Activated CD8-positive, alpha-beta memory T cell treated with anti-CD3 and anti-CD28 coated beads, Interleukin-2, amount 10 ng/mL, durations not matched to agents 7 days and 5 days (primary cell): ENCODE measurements at regions not wholly inside any gene's neighbourhood (a gene's known extent, or its start where the extent isn't known, plus 50 kb on each side); places are given as distances from the start of the nearest gene placed in this dataset.
"Not testable (repeated sequence)": the region's sequence is repeated elsewhere in the genome, so short reads cannot be mapped to it uniquely, and the experiment has no call there.

Experiments used
- ATAC-seq: fragments of 150-1000 bp; cut with Tn5 transposase; one replicate; pipeline ENCODE4 v1.10.0; 2021; ENCODE audit warnings: moderate library complexity
- CTCF ChIA-PET: fragments of 350-600 bp; sonication (Branson Sonifier 250); formaldehyde crosslinking; loops from one replicate; lab custom pipeline; 2021; ENCODE audit warnings: antibody characterized with exemption; lab: Charles Lee
- DNase-seq: peaks from one replicate; pipeline ENCODE4 v3.0.0-alpha.2; 2020
- H3K27ac Mint-ChIP-seq: one replicate; pipeline ENCODE4 v1.8.0; 2021; ENCODE audit warnings: mild to moderate bottlenecking, mixed read lengths
- H3K27me3 Mint-ChIP-seq: one replicate; pipeline ENCODE4 v1.8.0; 2021; ENCODE audit warnings: mixed read lengths
- H3K36me3 Mint-ChIP-seq: one replicate; pipeline ENCODE4 v1.8.0; 2021; ENCODE audit warnings: mild to moderate bottlenecking, mixed read lengths
- H3K4me1 Mint-ChIP-seq: one replicate; pipeline ENCODE4 v1.8.0; 2021; ENCODE audit warnings: mixed read lengths
- H3K4me3 Mint-ChIP-seq: one replicate; pipeline ENCODE4 v1.8.0; 2021; ENCODE audit warnings: mild to moderate bottlenecking, moderate library complexity, mixed read lengths
- H3K9me3 Mint-ChIP-seq: one replicate; pipeline ENCODE4 v1.8.0; 2022; ENCODE audit warnings: low read depth, mixed read lengths

DNA sequence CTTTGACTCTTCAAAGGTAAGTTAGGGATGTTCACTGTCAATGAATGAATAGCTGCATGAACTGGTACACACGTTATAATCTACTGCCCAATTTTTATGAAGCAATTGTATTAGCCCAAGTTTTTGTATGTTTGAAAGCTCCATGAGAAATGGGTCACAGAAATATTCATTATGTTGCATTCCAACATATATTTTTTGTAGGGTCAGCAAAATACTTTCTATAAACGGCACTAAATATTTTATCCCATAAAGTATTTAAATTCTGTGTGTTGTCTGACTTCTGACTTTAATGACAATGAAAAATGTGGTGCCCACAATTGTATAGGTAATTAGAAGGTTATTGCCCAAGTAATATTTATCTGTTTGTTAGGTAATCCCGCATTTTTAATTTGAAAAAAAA lies 466.0 kb downstream of the FAT4 start:
- no peak overlapping the region for H3K27ac Mint-ChIP-seq
- H3K36me3 Mint-ChIP-seq = no peaks in the 10 kb centered on the region
- CTCF ChIA-PET = no interaction called here
- ATAC-seq (no peak), DNase-seq (no peak)
- H3K27me3 Mint-ChIP-seq = no peaks in the 10 kb centered on the region
- peaks cover 8% of the 10 kb centered on the region for H3K9me3 Mint-ChIP-seq
- H3K4me3 Mint-ChIP-seq = no peak overlapping the region
- H3K4me1 Mint-ChIP-seq = no peaks in the 10 kb centered on the region

DNA sequence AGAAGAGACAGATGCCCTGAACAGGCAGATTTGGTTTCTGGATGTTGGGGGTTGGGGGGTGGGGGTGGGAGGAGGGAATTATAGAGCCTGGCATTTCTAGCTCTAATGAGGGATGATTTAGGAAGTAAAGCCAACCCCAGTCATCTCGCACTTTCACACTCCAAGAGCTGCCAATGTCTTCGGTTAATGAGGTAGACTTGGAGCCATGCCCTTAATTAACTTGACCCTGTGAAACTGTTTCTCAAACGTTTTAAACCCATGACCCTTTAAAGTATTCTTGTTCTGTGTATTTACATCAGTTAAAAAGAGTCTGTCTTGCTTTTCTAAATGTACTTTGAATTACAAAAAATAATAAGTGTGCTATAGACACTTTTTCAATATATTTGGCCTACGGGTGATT lies 466.9 kb downstream of the FAT4 start:
- Mint-ChIP-seq H3K4me3 (no peak overlapping the region), H3K27ac (no peak overlapping the region), H3K27me3 (no peaks in the 10 kb centered on the region), H3K9me3 (peaks cover 7% of the 10 kb centered on the region), H3K4me1 (no peaks in the 10 kb centered on the region), H3K36me3 (no peaks in the 10 kb centered on the region)
- DNase-seq = no peak
- CTCF ChIA-PET = no interaction called here
- no peak for ATAC-seq

DNA sequence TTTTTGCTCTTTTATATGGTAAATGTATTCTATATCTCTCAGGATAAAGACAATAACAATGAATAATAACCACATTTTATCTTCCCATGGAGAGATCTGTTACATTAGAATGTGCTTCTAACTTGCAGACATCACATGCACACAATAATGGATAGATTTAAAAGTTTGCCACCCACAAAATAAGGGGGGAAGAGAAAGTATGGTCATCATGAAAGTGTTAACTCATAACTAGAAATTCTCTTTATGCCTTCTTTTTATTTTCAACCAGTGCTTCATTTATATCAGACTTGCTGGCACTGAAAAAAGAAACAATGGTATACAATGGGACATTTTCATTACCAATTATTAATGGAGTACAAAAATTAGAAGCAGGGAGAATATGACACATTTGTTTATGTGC lies 470.0 kb downstream of the FAT4 start:
- Mint-ChIP-seq H3K4me1 (no peaks in the 10 kb centered on the region), H3K27ac (no peak overlapping the region), H3K36me3 (no peaks in the 10 kb centered on the region), H3K27me3 (no peaks in the 10 kb centered on the region), H3K4me3 (no peak overlapping the region), H3K9me3 (peaks cover 4% of the 10 kb centered on the region)
- ATAC-seq = no peak
- DNase-seq = no peak
- CTCF ChIA-PET = no interaction called here

DNA sequence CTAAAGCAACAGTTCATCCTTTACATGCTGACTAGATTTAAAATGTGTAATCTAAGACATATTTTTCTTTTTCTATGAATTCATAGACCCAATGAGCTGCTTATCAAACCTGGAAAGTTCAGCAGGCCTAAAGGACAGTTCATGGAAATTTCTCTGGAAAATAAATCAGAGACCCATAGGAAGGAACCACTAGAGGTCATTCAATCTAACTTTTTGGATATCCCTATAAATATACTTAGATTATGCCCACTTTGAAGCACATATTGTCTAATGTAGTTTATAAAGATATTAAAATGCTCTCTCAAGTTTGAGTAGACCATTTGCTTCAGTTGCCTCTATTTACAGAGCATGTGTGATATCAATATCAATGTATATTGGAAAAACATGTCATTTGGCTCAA lies 473.0 kb downstream of the FAT4 start:
- H3K36me3 Mint-ChIP-seq = no peaks in the 10 kb centered on the region
- no peak overlapping the region for H3K27ac Mint-ChIP-seq
- H3K27me3 Mint-ChIP-seq = no peaks in the 10 kb centered on the region
- peaks cover under 1% of the 10 kb centered on the region for H3K9me3 Mint-ChIP-seq
- DNase-seq = no peak
- H3K4me1 Mint-ChIP-seq = no peaks in the 10 kb centered on the region
- H3K4me3 Mint-ChIP-seq = no peak overlapping the region
- ATAC-seq = no peak
- CTCF ChIA-PET = no interaction called here

DNA sequence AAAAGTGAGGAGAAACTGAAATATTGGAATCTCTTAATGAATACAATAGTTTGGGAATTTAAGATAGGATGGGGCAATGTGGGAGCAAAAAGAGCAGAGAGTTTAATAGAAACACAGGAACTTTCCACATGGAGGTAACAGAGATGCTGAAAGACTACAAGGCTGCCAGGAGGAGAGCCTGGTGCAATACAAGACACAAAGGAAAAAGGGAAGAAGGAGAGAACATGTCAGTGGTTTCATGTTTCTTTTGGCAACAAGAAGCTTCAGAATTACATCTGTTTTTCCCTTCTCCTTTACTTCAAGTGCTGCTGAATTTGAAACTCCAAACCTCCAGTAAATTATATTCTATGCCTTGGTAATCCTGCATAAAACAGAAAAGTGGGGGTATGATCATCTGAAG lies 474.3 kb downstream of the FAT4 start:
- DNase-seq (no peak), ATAC-seq (no peak)
- Mint-ChIP-seq H3K36me3 (no peaks in the 10 kb centered on the region), H3K4me1 (no peaks in the 10 kb centered on the region), H3K27me3 (no peaks in the 10 kb centered on the region), H3K27ac (no peak overlapping the region), H3K4me3 (no peak overlapping the region), H3K9me3 (peaks cover 7% of the 10 kb centered on the region)
- CTCF ChIA-PET = no interaction called here

DNA sequence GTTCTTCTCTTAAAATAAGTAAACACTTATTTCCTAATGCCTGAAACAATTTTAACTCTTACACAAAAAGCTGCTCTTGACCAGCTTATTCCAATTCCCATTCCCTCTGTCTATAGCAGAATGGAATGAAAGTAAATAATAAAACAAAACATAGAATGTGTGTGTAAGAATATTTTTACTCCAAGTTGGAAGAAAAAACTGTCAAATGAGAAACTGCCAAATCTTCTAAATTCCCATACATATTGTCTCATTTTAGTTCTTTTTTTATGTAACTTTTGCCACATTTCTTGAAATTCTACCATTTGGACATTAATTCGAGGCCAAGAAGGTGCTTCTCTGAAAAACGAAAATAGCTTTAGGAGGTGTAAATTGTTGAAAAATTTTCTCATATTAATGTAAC lies 477.1 kb downstream of the FAT4 start:
- DNase-seq (no peak), ATAC-seq (no peak)
- CTCF ChIA-PET = no interaction called here
- H3K27ac Mint-ChIP-seq = no peak overlapping the region
- no peaks in the 10 kb centered on the region for H3K4me1 Mint-ChIP-seq
- H3K4me3 Mint-ChIP-seq = no peak overlapping the region
- peaks cover 7% of the 10 kb centered on the region for H3K9me3 Mint-ChIP-seq
- H3K27me3 Mint-ChIP-seq = no peaks in the 10 kb centered on the region
- H3K36me3 Mint-ChIP-seq = no peaks in the 10 kb centered on the region

DNA sequence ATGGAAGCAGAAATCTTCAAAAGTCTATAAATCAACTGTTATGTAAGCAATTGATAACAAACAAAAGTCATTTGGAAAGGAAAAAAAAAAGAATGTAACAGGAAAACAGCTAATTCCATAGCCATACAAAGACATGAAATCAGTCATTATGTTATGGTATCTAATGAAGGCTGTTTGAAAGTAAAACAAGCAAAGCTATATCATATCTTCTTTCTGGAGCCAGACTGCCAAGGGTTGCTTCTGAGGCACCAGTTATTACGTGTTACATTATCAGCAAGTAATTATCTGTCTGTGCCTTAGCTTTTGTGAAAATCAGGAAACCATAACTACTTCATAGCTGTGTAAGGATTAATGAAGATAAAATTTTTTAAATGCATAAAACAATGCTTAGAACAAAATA lies 480.2 kb downstream of the FAT4 start:
- DNase-seq = no peak
- Mint-ChIP-seq H3K4me1 (no peaks in the 10 kb centered on the region), H3K27ac (no peak overlapping the region), H3K36me3 (no peaks in the 10 kb centered on the region), H3K27me3 (no peaks in the 10 kb centered on the region), H3K4me3 (no peak overlapping the region), H3K9me3 (peaks cover 7% of the 10 kb centered on the region)
- CTCF ChIA-PET = no interaction called here
- ATAC-seq = no peak

DNA sequence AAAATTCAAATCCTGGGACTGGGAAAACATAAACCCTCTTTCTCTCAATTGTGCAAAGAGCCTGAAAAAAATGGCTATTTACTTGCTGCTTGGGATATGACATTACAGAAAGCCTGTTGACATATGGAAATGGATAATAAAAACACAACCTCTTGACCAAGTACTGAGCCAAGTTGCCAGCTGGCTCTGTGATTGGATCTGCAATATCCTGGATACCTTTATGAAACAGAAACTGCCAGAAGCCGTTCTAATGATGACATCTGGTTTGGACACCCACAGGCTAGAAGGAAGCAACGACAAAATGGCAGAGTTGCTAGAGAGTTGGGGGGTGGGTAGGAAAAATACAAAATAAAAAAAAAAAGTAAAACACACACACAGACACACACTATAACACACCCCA lies 481.4 kb downstream of the FAT4 start:
- no peak overlapping the region for H3K27ac Mint-ChIP-seq

DNA sequence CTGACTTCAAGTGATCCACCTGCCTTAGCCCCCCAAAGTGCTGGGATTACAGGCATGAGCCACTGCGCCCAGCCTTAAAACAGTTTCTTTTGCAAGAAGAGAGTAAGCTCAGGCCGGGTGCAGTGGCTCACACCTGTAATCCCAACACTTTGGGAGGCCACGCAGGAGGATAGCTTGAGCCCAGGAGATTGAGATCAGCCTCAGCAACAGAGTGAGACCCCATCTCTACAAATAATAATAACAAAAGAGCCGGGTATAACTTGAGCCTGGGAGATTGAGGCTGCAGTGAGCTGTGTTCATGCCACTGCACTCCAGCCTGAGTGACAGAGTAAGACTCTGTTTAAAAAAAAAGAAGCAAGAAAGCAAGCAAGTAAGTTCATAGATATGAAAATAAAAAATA lies 482.9 kb downstream of the FAT4 start:
- ATAC-seq, H3K27me3 Mint-ChIP-seq, H3K9me3 Mint-ChIP-seq, H3K36me3 Mint-ChIP-seq, H3K27ac Mint-ChIP-seq, H3K4me3 Mint-ChIP-seq, CTCF ChIA-PET, DNase-seq, H3K4me1 Mint-ChIP-seq: not testable (repeated sequence)

More for the DNA sequence above, 481.4 kb downstream of the FAT4 start:
- peaks cover 7% of the 10 kb centered on the region for H3K9me3 Mint-ChIP-seq
- DNase-seq (no peak), ATAC-seq (no peak)
- no peak overlapping the region for H3K4me3 Mint-ChIP-seq
- no peaks in the 10 kb centered on the region for H3K27me3 Mint-ChIP-seq
- H3K36me3 Mint-ChIP-seq = no peaks in the 10 kb centered on the region
- H3K4me1 Mint-ChIP-seq = no peaks in the 10 kb centered on the region
- CTCF ChIA-PET = no interaction called here

DNA sequence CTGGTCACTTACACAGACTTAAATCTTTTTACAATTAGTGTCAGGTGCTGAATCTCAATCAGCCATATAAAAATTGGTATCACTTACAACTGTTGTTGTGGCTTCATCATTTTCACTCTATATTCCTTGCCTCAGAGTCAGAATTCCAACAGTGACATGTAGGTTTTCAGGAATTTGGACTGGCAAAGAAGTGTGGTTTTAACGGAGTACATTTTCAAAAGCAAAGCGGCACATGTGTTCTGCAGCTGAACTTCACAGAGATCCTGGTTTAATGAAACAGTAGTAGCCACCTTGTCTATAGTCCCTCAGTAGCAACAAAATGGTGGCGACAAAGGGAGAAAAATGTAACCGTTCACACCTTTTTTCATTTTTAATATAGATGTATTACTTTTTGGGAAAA lies 486.6 kb downstream of the FAT4 start:
- no peak for DNase-seq
- CTCF ChIA-PET = no interaction called here
- H3K27ac Mint-ChIP-seq = no peak overlapping the region
- H3K27me3 Mint-ChIP-seq = no peaks in the 10 kb centered on the region
- H3K36me3 Mint-ChIP-seq = no peaks in the 10 kb centered on the region
- ATAC-seq = no peak
- no peaks in the 10 kb centered on the region for H3K4me1 Mint-ChIP-seq
- no peak overlapping the region for H3K4me3 Mint-ChIP-seq
- no peaks in the 10 kb centered on the region for H3K9me3 Mint-ChIP-seq

DNA sequence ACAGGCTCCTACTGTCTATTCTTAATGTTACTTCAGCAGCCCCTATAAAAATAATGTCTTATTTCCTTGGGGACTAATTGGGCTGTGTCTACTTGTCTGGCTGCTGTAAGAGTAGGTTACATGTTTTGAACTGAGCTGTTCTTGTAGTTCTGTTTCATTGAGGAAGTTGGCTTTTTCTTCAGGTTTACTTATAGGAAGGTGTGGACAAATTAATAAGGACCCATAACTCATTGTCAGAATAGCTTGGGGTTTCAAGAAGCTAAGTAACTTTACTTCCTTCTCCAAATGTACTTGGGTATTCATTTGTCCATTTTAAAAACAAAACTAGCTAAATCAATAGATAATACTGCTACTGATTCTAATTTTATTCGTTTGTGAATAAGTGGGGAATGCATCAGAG lies 487.2 kb downstream of the FAT4 start:
- Mint-ChIP-seq H3K9me3 (no peaks in the 10 kb centered on the region), H3K36me3 (no peaks in the 10 kb centered on the region), H3K27ac (no peak overlapping the region), H3K27me3 (no peaks in the 10 kb centered on the region), H3K4me1 (no peaks in the 10 kb centered on the region), H3K4me3 (no peak overlapping the region)
- CTCF ChIA-PET = no interaction called here
- ATAC-seq (no peak), DNase-seq (no peak)

DNA sequence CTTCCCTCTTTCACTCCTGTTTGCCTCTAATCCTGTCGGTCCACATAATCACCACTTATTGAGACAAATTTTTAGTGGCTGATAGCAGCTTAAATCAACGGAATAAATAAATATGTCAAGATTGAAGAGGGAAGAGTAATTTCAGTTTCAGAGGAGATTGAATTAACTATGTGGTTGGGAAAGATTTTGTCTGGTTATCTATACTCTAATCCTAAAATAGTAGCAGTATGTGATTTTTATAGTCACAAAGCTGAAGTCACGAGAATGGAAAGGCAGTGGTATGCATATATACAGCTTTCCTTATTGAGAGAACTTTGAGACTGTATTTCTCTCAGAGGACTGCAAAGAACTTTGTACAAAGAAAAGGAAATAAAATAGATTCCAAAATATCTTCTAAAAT lies 493.3 kb downstream of the FAT4 start:
- Mint-ChIP-seq H3K4me3 (no peak overlapping the region), H3K4me1 (no peaks in the 10 kb centered on the region), H3K27me3 (no peaks in the 10 kb centered on the region), H3K27ac (no peak overlapping the region), H3K9me3 (peaks cover under 1% of the 10 kb centered on the region), H3K36me3 (no peaks in the 10 kb centered on the region)
- CTCF ChIA-PET = no interaction called here
- ATAC-seq (no peak), DNase-seq (no peak)

DNA sequence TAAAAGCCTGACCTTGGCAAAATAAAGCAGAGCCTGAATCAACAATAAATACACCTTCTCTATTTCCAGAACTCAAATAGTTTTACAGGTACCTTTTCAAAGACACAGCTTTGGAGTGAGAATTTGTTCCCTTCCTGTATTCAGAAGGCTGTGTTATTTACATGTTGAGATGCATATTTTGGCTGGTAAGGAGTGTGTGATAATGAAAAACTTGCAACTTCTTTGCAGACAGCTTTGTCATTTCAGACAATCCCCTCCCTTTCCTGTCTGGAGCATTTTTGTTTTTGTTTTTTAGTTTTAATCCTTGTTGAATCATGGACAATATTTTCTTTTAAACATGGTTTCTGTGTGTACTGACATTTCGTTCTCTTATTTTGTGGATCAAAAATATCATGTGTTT lies 493.8 kb downstream of the FAT4 start:
- H3K27ac Mint-ChIP-seq = no peak overlapping the region
- no peak for DNase-seq
- no peaks in the 10 kb centered on the region for H3K36me3 Mint-ChIP-seq
- CTCF ChIA-PET = no interaction called here
- peaks cover 4% of the 10 kb centered on the region for H3K9me3 Mint-ChIP-seq
- no peak overlapping the region for H3K4me3 Mint-ChIP-seq
- H3K27me3 Mint-ChIP-seq = no peaks in the 10 kb centered on the region
- no peak for ATAC-seq
- H3K4me1 Mint-ChIP-seq = no peaks in the 10 kb centered on the region

DNA sequence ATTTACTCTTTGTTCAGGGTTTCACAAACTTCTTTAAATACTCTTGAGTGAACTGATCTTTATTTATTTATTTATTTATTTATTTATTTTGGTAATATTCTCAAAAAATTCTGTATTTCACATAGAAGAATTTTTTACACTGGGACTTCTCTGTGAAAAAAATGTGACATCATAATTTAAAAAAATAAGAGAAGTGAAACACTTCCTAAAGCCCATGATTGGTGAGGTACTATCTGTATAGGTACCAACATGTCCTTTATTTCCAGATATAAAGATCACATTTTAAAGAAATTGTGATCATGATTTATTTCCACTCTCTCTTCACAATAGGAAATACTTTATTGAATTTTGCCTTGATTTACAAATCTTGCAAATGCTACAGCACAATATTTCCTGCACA lies 497.1 kb downstream of the FAT4 start:
- CTCF ChIA-PET = no interaction called here
- ATAC-seq (no peak), DNase-seq (no peak)
- Mint-ChIP-seq H3K36me3 (no peaks in the 10 kb centered on the region), H3K27ac (no peak overlapping the region), H3K4me3 (no peak overlapping the region), H3K4me1 (no peaks in the 10 kb centered on the region), H3K9me3 (peaks cover 10% of the 10 kb centered on the region), H3K27me3 (no peaks in the 10 kb centered on the region)
